WI38 (cell line): ENCODE measurements at regions not wholly inside any gene's neighbourhood (a gene's known extent, or its start where the extent isn't known, plus 50 kb on each side); places are given as distances from the start of the nearest gene placed in this dataset.

Experiments used
- H3K4me3 ChIP-seq: 2 replicates; pipeline ENCODE4 v1.5.1; 2011; ENCODE audit warnings: low read depth, mild to moderate bottlenecking, control low read depth, low read length
- TF ChIP-seq, protein P1 (sequence below): IDR thresholded peaks from 2 replicates; pipeline ENCODE4 v1.5.1; 2012; ENCODE audit warnings: low read depth, mild to moderate bottlenecking, control low read depth, low read length

GRCh38 chr13:59364641-59365085 lies 799.1 kb downstream of the DIAPH3 start:
- no peak overlapping the region for H3K4me3 ChIP-seq
- TF ChIP-seq, protein P1, sequence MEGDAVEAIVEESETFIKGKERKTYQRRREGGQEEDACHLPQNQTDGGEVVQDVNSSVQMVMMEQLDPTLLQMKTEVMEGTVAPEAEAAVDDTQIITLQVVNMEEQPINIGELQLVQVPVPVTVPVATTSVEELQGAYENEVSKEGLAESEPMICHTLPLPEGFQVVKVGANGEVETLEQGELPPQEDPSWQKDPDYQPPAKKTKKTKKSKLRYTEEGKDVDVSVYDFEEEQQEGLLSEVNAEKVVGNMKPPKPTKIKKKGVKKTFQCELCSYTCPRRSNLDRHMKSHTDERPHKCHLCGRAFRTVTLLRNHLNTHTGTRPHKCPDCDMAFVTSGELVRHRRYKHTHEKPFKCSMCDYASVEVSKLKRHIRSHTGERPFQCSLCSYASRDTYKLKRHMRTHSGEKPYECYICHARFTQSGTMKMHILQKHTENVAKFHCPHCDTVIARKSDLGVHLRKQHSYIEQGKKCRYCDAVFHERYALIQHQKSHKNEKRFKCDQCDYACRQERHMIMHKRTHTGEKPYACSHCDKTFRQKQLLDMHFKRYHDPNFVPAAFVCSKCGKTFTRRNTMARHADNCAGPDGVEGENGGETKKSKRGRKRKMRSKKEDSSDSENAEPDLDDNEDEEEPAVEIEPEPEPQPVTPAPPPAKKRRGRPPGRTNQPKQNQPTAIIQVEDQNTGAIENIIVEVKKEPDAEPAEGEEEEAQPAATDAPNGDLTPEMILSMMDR, result no peak

GRCh38 chr13:59367467-59367866 lies 796.3 kb downstream of the DIAPH3 start:
- H3K4me3 ChIP-seq, result no peak overlapping the region
- TF ChIP-seq, protein P1, result no peak

DNA sequence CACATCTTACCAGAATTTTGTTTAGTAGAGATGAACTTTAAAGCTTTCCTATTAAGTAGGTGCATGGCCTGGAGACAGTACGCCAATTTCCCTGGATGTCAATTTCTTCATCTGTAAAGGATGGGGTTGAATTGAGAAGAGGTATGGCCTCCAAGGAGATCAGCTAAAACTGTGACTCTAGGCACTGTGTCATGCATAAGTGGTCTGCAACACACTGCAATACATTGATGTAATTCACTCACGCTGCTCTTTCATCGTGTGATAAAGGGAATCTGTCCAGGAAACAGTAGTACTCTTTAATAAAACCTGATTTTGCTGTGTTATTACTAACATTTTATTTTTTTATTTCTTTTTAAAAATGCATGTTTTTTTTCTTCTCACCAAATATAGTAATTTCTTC lies 795.8 kb downstream of the DIAPH3 start:
- H3K4me3 ChIP-seq, result no peak overlapping the region
- TF ChIP-seq, protein P1, result no peak

- H3K4me3 ChIP-seq, result no peak overlapping the region
- TF ChIP-seq, protein P1, result no peak
These were observed 795.0 kb downstream of the DIAPH3 start for GRCh38 chr13:59368693-59369092.

GRCh38 chr13:59371229-59371628 lies 792.5 kb downstream of the DIAPH3 start:
- TF ChIP-seq, protein P1, result no peak
- no peak overlapping the region for H3K4me3 ChIP-seq

GRCh38 chr13:59373341-59373740 lies 790.4 kb downstream of the DIAPH3 start:
- TF ChIP-seq, protein P1, result no peak
- H3K4me3 ChIP-seq, result no peak overlapping the region

DNA sequence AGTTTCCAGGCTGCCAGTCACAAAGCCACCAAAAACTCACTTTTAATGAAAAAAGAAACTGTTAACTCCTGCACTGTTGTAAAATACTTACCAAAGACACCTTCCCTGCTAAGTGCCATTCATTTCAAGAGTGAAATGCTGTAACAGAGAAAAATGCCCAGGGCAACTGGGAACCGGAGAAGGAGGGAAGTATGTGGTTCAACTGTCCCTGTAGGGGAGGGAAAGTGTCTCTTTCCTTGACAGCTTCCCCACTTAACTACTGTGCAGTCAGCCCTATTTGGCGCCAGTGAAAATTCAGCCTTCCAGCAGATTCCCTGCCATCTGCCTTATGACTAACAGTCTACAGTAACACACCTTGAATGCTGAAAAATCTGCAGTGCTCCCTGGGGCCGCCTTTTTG lies 789.0 kb downstream of the DIAPH3 start:
- no peak overlapping the region for H3K4me3 ChIP-seq
- TF ChIP-seq, protein P1, result no peak
